ENCODE measurements at regions not wholly inside any gene's neighbourhood (a gene's known extent, or its start where the extent isn't known, plus 50 kb on each side); places are given as distances from the start of the nearest gene placed in this dataset.

- TF ChIP-seq CTCF (conservative IDR thresholded peaks at IDR 0.05 in 1 of 2, IDR thresholded peaks at IDR 0.05 in 1 of 2; ENCODE audit: extremely low read depth in 1 of 2, insufficient read depth in 1 of 2, low read depth in 1 of 2, low read length in 2 of 2) (no peak), EZH2 (IDR thresholded peaks at IDR 0.05; ENCODE audit: borderline replicate concordance, low read length) (no peak)
These were observed 92.0 kb downstream of the DIRAS3 start for GRCh38 chr1:67958472-67958871.

Data from mammary epithelial cell (primary cell).